H9 (cell line): ENCODE measurements at regions not wholly inside any gene's neighbourhood (a gene's known extent, or its start where the extent isn't known, plus 50 kb on each side); places are given as distances from the start of the nearest gene placed in this dataset.

Experiments
- DNase-seq: peaks from one replicate; pipeline ENCODE4 v3.0.0-alpha.2; 2017
- H2AFZ ChIP-seq: one replicate; pipeline ENCODE4 v1.6.1; 2013; ENCODE audit warnings: mild to moderate bottlenecking, low read length, control low read depth, moderate library complexity
- H2AK5ac ChIP-seq: 2 replicates; pipeline ENCODE4 v1.6.1; 2013; ENCODE audit warnings: low read length, control low read depth, mixed read lengths; ENCODE audit not compliant: insufficient read length
- H2BK120ac ChIP-seq: one replicate; pipeline ENCODE4 v1.6.1; 2013; ENCODE audit warnings: low read depth, mild to moderate bottlenecking, low read length, control low read depth, inconsistent platforms; ENCODE audit not compliant: poor library complexity, severe bottlenecking
- H2BK12ac ChIP-seq: 2 replicates; pipeline ENCODE4 v1.6.1; 2013; ENCODE audit warnings: low read length, control low read depth, mixed read lengths, low read depth; ENCODE audit not compliant: insufficient read length
- H2BK15ac ChIP-seq: 2 replicates; pipeline ENCODE4 v1.6.1; 2013; ENCODE audit warnings: low read depth, low read length, control low read depth
- H2BK20ac ChIP-seq: one replicate; pipeline ENCODE4 v1.6.1; 2013; ENCODE audit warnings: low read depth, mild to moderate bottlenecking, low read length, control low read depth, inconsistent platforms; ENCODE audit not compliant: poor library complexity, severe bottlenecking
- H2BK5ac ChIP-seq: 2 replicates; pipeline ENCODE4 v1.6.1; 2013; ENCODE audit warnings: low read length, control low read depth, mixed read lengths; ENCODE audit not compliant: insufficient read length
- H3K14ac ChIP-seq: 2 replicates; pipeline ENCODE4 v1.6.1; 2013; ENCODE audit warnings: low read length, control low read depth; ENCODE audit not compliant: insufficient read depth
- H3K18ac ChIP-seq: 2 replicates; pipeline ENCODE4 v1.6.1; 2013; ENCODE audit warnings: low read depth, mild to moderate bottlenecking, mixed read lengths, low read length, control low read depth; ENCODE audit not compliant: insufficient read length
- H3K23ac ChIP-seq: 2 replicates; pipeline ENCODE4 v1.6.1; 2013; ENCODE audit warnings: low read length, control low read depth, mixed read lengths, low read depth; ENCODE audit not compliant: insufficient read length
- H3K23me2 ChIP-seq: 2 replicates; pipeline ENCODE4 v1.6.1; 2013; ENCODE audit warnings: low read depth, mild to moderate bottlenecking, mixed read lengths, low read length, control low read depth; ENCODE audit not compliant: insufficient read length, poor library complexity, severe bottlenecking
- H3K27ac ChIP-seq: 2 replicates; pipeline ENCODE4 v1.5.1; 2013; ENCODE audit warnings: low read length, control low read depth, mixed read lengths, low read depth; ENCODE audit not compliant: insufficient read length
- H3K27me3 ChIP-seq: 2 replicates; pipeline ENCODE4 v1.6.1; 2013; ENCODE audit warnings: low read length, control low read depth, inconsistent platforms; ENCODE audit not compliant: insufficient read depth
- H3K4ac ChIP-seq: 2 replicates; pipeline ENCODE4 v1.6.1; 2013; ENCODE audit warnings: low read depth, mild to moderate bottlenecking, control low read depth, inconsistent platforms, low read length, moderate library complexity
- H3K4me1 ChIP-seq: 2 replicates; pipeline ENCODE4 v1.6.1; 2013; ENCODE audit warnings: low read length, control low read depth, inconsistent platforms; ENCODE audit not compliant: insufficient read depth
- H3K4me2 ChIP-seq: 2 replicates; pipeline ENCODE4 v1.6.1; 2013; ENCODE audit warnings: low read length, control low read depth, mixed read lengths; ENCODE audit not compliant: insufficient read length, insufficient read depth
- H3K56ac ChIP-seq: 2 replicates; pipeline ENCODE4 v1.6.1; 2013; ENCODE audit warnings: low read depth, mild to moderate bottlenecking, mixed read lengths, low read length, control low read depth; ENCODE audit not compliant: insufficient read length
- H3K79me1 ChIP-seq: 2 replicates; pipeline ENCODE4 v1.6.1; 2013; ENCODE audit warnings: low read depth, mild to moderate bottlenecking, moderate library complexity, low read length, control low read depth, inconsistent platforms; ENCODE audit not compliant: insufficient read depth, poor library complexity, severe bottlenecking
- H3K79me2 ChIP-seq: 2 replicates; pipeline ENCODE4 v1.6.1; 2013; ENCODE audit warnings: low read length, control low read depth, inconsistent platforms; ENCODE audit not compliant: insufficient read depth
- H3K9ac ChIP-seq: 2 replicates; pipeline ENCODE4 v1.6.1; 2013; ENCODE audit warnings: low read length, control low read depth, mixed read lengths; ENCODE audit not compliant: insufficient read length; ENCODE audit errors: extremely low read depth
- H3K9me3 ChIP-seq: one replicate; pipeline ENCODE4 v1.6.1; 2013; ENCODE audit warnings: low read depth, low read length, inconsistent platforms; ENCODE audit not compliant: control insufficient read depth
- H3T11ph ChIP-seq: one replicate; pipeline ENCODE4 v1.6.1; 2013; ENCODE audit warnings: mild to moderate bottlenecking, low read length, control low read depth, inconsistent platforms
- H4K20me1 ChIP-seq: one replicate; pipeline ENCODE4 v1.6.1; 2013; ENCODE audit not compliant: control insufficient read depth, insufficient read length, insufficient read depth
- H4K5ac ChIP-seq: 2 replicates; pipeline ENCODE4 v1.6.1; 2013; ENCODE audit warnings: low read depth, mild to moderate bottlenecking, mixed read lengths, low read length, control low read depth; ENCODE audit not compliant: insufficient read length
- H4K8ac ChIP-seq: replicated peaks from 2 replicates; pipeline ENCODE4 v1.6.1; 2013; ENCODE audit warnings: low read length, control low read depth, mixed read lengths, low read depth; ENCODE audit not compliant: insufficient read length
- H4K91ac ChIP-seq: 2 replicates; pipeline ENCODE4 v1.6.1; 2013; ENCODE audit warnings: low read depth, mild to moderate bottlenecking, moderate library complexity, mixed read lengths, low read length, control low read depth; ENCODE audit not compliant: insufficient read length
- H3K27ac Mint-ChIP-seq, 3 experiments: 2 replicates in 2 of 3; 3 replicates in 1 of 3; pipeline ENCODE4 v1.8.0; 2020 to 2021; ENCODE audit warnings: mixed read lengths in 3 of 3, mild to moderate bottlenecking in 1 of 3, moderate library complexity in 1 of 3
- H3K27me3 Mint-ChIP-seq: 2 replicates; pipeline ENCODE4 v1.8.0; 2021; ENCODE audit warnings: low read depth, mild to moderate bottlenecking, moderate library complexity, mixed read lengths
- H3K36me3 Mint-ChIP-seq, 3 experiments: 2 replicates in 2 of 3; 3 replicates in 1 of 3; pipeline ENCODE4 v1.8.0; 2020 to 2021; ENCODE audit warnings: low read depth in 3 of 3, mixed read lengths in 3 of 3; ENCODE audit not compliant: insufficient read depth in 1 of 3
- H3K4me1 Mint-ChIP-seq, 2 experiments: 2 replicates each; pipeline ENCODE4 v1.8.0; 2020; ENCODE audit warnings: mixed read lengths in 2 of 2
- H3K4me3 Mint-ChIP-seq, 2 experiments: 2 replicates in 1 of 2; 3 replicates in 1 of 2; pipeline ENCODE4 v1.8.0; 2020 to 2021; ENCODE audit warnings: mild to moderate bottlenecking in 2 of 2, mixed read lengths in 2 of 2, moderate library complexity in 1 of 2
- H3K9me3 Mint-ChIP-seq, 2 experiments: 2 replicates in 1 of 2; 3 replicates in 1 of 2; pipeline ENCODE4 v1.8.0; 2020; ENCODE audit warnings: mild to moderate bottlenecking in 2 of 2, mixed read lengths in 2 of 2, moderate library complexity in 1 of 2
- CTCF ChIP-seq: fragments of 200-600 bp; sonication (generic); conservative IDR thresholded peaks from 3 replicates; pipeline ENCODE4 v1.8.0; 2021; ENCODE audit warnings: antibody characterized with exemption, mild to moderate bottlenecking
- WGBS: extraction: QIAGEN DNeasy Blood & Tissue Kit; methylation state at CpG from one replicate; pipeline ENCODE4 v1.1.7; 2013; ENCODE audit warnings: missing lambda C conversion rate, low lambda C conversion rate, mixed read lengths; ENCODE audit not compliant: insufficient read length; ENCODE audit errors: extremely low coverage; 5-methylcytosine and 5-hydroxymethylcytosine counted together

- Histone ChIP-seq H3K4me1 (no peaks in the 10 kb centered on the region), H3K27me3 (no peaks in the 10 kb centered on the region), H3T11ph (no peak overlapping the region), H3K23ac (no peak overlapping the region), H4K91ac (no peak overlapping the region), H3K9me3 (no peaks in the 10 kb centered on the region), H4K20me1 (no peaks in the 10 kb centered on the region), H2BK12ac (no peak overlapping the region), H3K56ac (no peak overlapping the region), H3K27ac (no peak overlapping the region), H2AK5ac (no peak overlapping the region), H4K8ac (no peak overlapping the region), H4K5ac (no peak overlapping the region), H2BK120ac (no peak overlapping the region), H3K79me1 (no peaks in the 10 kb centered on the region), H2BK20ac (no peak overlapping the region), H3K4ac (no peak overlapping the region), H3K79me2 (no peaks in the 10 kb centered on the region), H2BK15ac (no peak overlapping the region), H3K4me2 (no peak overlapping the region), H3K18ac (no peak overlapping the region), H3K9ac (no peak overlapping the region), H3K14ac (no peak overlapping the region), H3K23me2 (no peaks in the 10 kb centered on the region), H2AFZ (no peak overlapping the region), H2BK5ac (no peak overlapping the region)
- Mint-ChIP-seq H3K9me3 (no peaks in the 10 kb centered on the region), H3K4me1 (no peaks in the 10 kb centered on the region), H3K27ac (no peak overlapping the region), H3K4me3 (no peak overlapping the region), H3K27me3 (no peaks in the 10 kb centered on the region), H3K36me3 (no peaks in the 10 kb centered on the region)
- no peak for DNase-seq
- no CpG with 5 or more reads among the region's 1 CpG for WGBS
- no peak for TF ChIP-seq CTCF
Measured at GRCh38 chr4:79607979-79608378, 200.0 kb upstream of the GK2 start.
